ENCODE measurements at regions not wholly inside any gene's neighbourhood (a gene's known extent, or its start where the extent isn't known, plus 50 kb on each side); places are given as distances from the start of the nearest gene placed in this dataset.

- no peak for TF ChIP-seq CTCF (IDR thresholded peaks at IDR 0.05; ENCODE audit: low read length, missing control alignments)
- peak; percentile 49 for DNase-seq (ENCODE audit: low read depth)
- H3K4me3 ChIP-seq (replicated peaks; ENCODE audit: low read depth, low read length) = no peak overlapping the region
Measured at GRCh38 chr5:82924226-82925060, 152.8 kb downstream of the TMEM167A start.

DNA sequence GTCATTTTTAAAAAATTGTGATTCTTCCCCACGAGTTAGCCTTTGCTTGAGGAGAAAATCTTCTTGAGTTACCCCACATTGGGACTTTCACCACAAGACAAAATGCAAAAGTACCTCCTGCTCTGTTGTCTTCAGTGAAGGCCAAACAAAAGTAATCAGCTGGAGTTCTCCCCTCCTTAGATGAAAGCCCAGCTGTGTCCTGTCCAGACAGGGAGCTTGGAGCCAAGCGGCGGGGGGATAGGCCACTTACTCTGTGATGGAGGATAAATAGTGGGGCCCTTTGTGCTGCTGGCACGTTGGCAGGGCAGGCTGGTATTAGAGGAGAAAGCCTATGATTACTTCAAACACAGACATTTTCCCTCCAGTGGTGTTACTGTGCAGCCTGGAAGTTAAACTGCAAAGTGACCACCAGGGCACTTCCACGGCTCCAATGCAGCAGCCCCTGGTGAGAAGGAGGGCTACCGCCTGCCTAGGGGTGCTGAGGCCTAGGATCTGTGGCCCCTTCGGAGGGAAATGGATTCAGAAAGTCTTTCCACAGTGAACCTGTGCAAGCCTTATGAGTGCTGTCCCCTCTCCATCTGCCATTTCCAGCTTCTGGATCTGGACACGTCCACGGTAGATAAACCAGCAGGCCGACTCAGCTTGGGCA lies 155.0 kb downstream of the TMEM167A start:
- H3K4me3 ChIP-seq (replicated peaks; ENCODE audit: low read depth, low read length) = no peak overlapping the region
- no peak for TF ChIP-seq CTCF (IDR thresholded peaks at IDR 0.05; ENCODE audit: low read length, missing control alignments)
- no peak for DNase-seq (ENCODE audit: low read depth)

DNA sequence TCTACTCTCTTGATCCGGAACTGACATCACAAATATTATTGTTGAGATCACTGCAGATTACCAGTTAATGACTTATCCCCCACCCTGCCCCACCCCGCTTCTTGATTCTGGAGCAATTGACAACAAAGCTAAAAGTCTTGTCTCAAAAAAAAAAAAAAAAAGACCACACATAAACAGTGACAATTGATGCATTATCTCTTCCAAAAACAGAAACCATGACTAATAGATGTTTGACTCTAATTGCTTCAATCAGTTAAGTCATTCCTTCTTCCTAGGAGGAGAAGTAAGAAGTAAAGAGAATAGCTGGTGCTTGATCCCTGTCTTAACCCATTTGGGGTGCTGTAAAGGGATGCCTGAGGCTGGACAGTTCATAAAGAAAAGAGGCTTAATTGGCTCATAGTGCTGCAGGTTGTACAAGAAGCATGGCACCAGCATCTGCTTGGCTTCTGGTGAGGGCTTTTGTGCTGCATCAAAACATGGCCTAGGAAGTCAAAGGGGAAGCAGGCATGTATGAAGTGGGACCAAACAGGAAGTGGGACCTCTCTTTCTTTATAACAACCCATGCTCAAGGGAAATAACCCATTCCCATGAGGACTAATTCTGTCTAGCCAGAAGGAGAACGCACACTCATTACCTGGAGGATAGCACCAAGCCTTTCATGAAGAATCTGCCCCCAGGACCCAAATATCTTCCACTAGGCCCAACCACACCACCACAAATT lies 158.7 kb downstream of the TMEM167A start:
- H3K4me3 ChIP-seq (replicated peaks; ENCODE audit: low read depth, low read length) = no peak overlapping the region
- DNase-seq (ENCODE audit: low read depth) = peak; percentile 10
- no peak for TF ChIP-seq CTCF (IDR thresholded peaks at IDR 0.05; ENCODE audit: low read length, missing control alignments)

- no peak for DNase-seq (ENCODE audit: low read depth)
- no peak overlapping the region for H3K4me3 ChIP-seq (replicated peaks; ENCODE audit: low read depth, low read length)
- no peak for TF ChIP-seq CTCF (IDR thresholded peaks at IDR 0.05; ENCODE audit: low read length, missing control alignments)
Measured at GRCh38 chr5:82917584-82917983, 159.6 kb downstream of the TMEM167A start.

DNA sequence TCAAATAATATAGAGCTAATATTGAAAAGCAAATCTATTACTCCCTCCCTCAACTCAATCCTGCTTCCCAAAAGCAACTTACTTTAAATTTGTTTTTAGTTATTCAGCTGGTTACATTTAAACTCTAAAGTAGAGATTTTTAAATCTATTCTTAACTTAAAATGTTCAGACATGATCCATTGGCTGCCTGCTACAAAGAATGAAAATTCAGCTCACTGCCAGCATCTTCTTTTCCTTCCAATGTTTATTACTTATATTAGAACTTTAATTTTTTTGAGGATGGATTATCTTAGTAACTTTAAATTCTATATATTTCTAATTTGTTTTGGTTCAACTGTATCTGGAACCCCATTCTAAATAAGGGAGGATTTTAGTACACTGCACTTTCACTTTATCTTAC lies 163.2 kb downstream of the TMEM167A start:
- TF ChIP-seq CTCF (IDR thresholded peaks at IDR 0.05; ENCODE audit: low read length, missing control alignments) = no peak
- no peak for DNase-seq (ENCODE audit: low read depth)

DNA sequence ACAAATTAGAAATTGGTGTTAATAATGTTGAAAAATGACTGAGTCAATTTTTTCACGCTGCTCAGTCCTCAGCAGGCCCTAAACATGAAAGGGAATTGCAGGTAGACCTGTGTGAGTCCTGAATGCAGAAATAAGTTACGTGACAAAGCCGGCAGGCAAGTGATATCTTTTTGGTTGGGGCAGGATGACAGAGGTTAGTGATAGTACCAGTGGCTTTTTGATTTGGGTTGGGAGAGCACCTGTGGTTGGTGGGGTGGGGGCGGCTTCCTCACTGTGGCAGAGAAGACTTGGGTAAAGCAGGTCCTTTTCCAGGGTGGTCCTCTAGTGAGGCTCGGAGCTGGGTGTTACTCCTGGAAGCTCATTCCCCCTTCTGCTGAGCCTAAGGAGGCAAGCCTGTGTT lies 164.7 kb downstream of the TMEM167A start:
- no peak overlapping the region for H3K4me3 ChIP-seq (replicated peaks; ENCODE audit: low read depth, low read length)
- no peak for TF ChIP-seq CTCF (IDR thresholded peaks at IDR 0.05; ENCODE audit: low read length, missing control alignments)
- no peak for DNase-seq (ENCODE audit: low read depth)

More for the DNA sequence above, 163.2 kb downstream of the TMEM167A start:
- H3K4me3 ChIP-seq (replicated peaks; ENCODE audit: low read depth, low read length) = no peak overlapping the region
